ENCODE measurements at regions not wholly inside any gene's neighbourhood (a gene's known extent, or its start where the extent isn't known, plus 50 kb on each side); places are given as distances from the start of the nearest gene placed in this dataset.

- Histone ChIP-seq H3K27me3 (no peaks in the 10 kb centered on the region), H3K36me3 (no peaks in the 10 kb centered on the region), H3K4me1 (ENCODE audit: insufficient read depth) (peaks cover 4% of the 10 kb centered on the region), H3K9me3 (no peaks in the 10 kb centered on the region), H3K4me3 (no peak overlapping the region), H3K27ac (no peak overlapping the region)
- intact Hi-C loops (cut with DNase I) = no loop called here
- TF ChIP-seq CTCF (IDR thresholded peaks at IDR 0.05) (no peak), POLR2A (IDR thresholded peaks at IDR 0.05) (no peak), EP300 (IDR thresholded peaks at IDR 0.05) (no peak)
- 73 to 77% (median 76%) methylated on average over 7 of the region's 7 CpGs for WGBS, 3 donors
- no peak for DNase-seq
These were observed 187.0 kb upstream of the TAB2 start for GRCh38 chr6:149130508-149130907.

GRCh38 chr6:149131891-149132290 lies 185.6 kb upstream of the TAB2 start:
- Histone ChIP-seq H3K9me3 (no peaks in the 10 kb centered on the region), H3K4me3 (no peak overlapping the region), H3K4me1 (ENCODE audit: insufficient read depth) (peaks cover 4% of the 10 kb centered on the region), H3K27me3 (no peaks in the 10 kb centered on the region), H3K36me3 (no peaks in the 10 kb centered on the region), H3K27ac (no peak overlapping the region)
- 64 to 72% (median 65%) methylated on average over 4 of the region's 4 CpGs for WGBS, 3 donors
- no peak for TF ChIP-seq POLR2A (IDR thresholded peaks at IDR 0.05)
- no peak for TF ChIP-seq EP300 (IDR thresholded peaks at IDR 0.05)
- TF ChIP-seq CTCF (IDR thresholded peaks at IDR 0.05) = no peak
- no peak for DNase-seq
- intact Hi-C loops (cut with DNase I) = no loop called here

GRCh38 chr6:149132336-149132735 lies 185.2 kb upstream of the TAB2 start:
- no peaks in the 10 kb centered on the region for H3K27me3 ChIP-seq
- DNase-seq = no peak
- TF ChIP-seq EP300 (IDR thresholded peaks at IDR 0.05) (no peak), CTCF (IDR thresholded peaks at IDR 0.05) (no peak), POLR2A (IDR thresholded peaks at IDR 0.05) (no peak)
- peaks cover 4% of the 10 kb centered on the region for H3K4me1 ChIP-seq (ENCODE audit: insufficient read depth)
- no peak overlapping the region for H3K4me3 ChIP-seq
- no peaks in the 10 kb centered on the region for H3K36me3 ChIP-seq
- WGBS, 3 donors = 98 to 100% (median 100%) methylated on average over 3 of the region's 3 CpGs
- no peaks in the 10 kb centered on the region for H3K9me3 ChIP-seq
- H3K27ac ChIP-seq = no peak overlapping the region
- intact Hi-C loops (cut with DNase I) = no loop called here

GRCh38 chr6:149134511-149134933 lies 183.0 kb upstream of the TAB2 start:
- Histone ChIP-seq H3K27ac (no peak overlapping the region), H3K4me3 (no peak overlapping the region), H3K4me1 (ENCODE audit: insufficient read depth) (no peaks in the 10 kb centered on the region), H3K27me3 (no peaks in the 10 kb centered on the region), H3K36me3 (no peaks in the 10 kb centered on the region), H3K9me3 (no peaks in the 10 kb centered on the region)
- DNase-seq = no peak
- WGBS, 3 donors = 18 to 27% (median 22%) methylated on average over 4 of the region's 4 CpGs
- TF ChIP-seq CTCF (IDR thresholded peaks at IDR 0.05) (no peak), POLR2A (IDR thresholded peaks at IDR 0.05) (no peak), EP300 (IDR thresholded peaks at IDR 0.05) (no peak)
- intact Hi-C loops (cut with DNase I) = no loop called here

GRCh38 chr6:149135809-149136208 lies 181.7 kb upstream of the TAB2 start:
- intact Hi-C loops (cut with DNase I) = no loop called here
- TF ChIP-seq CTCF (IDR thresholded peaks at IDR 0.05) = no peak
- no peak for TF ChIP-seq POLR2A (IDR thresholded peaks at IDR 0.05)
- no peak for TF ChIP-seq EP300 (IDR thresholded peaks at IDR 0.05)
- Histone ChIP-seq H3K27ac (no peak overlapping the region), H3K27me3 (no peaks in the 10 kb centered on the region), H3K4me1 (ENCODE audit: insufficient read depth) (peaks cover 2% of the 10 kb centered on the region), H3K9me3 (no peaks in the 10 kb centered on the region), H3K36me3 (no peaks in the 10 kb centered on the region), H3K4me3 (no peak overlapping the region)
- DNase-seq = no peak
- WGBS, 3 donors = 76 to 88% (median 84%) methylated on average over 3 of the region's 3 CpGs
